K562 (cell line): ENCODE measurements at regions not wholly inside any gene's neighbourhood (a gene's known extent, or its start where the extent isn't known, plus 50 kb on each side); places are given as distances from the start of the nearest gene placed in this dataset.

ENCODE experiments used
- ATAC-seq: fragments of 200-7000 bp; cut with Tn5 transposase; 3 replicates; pipeline ENCODE4 v1.9.1; 2020; ENCODE audit warnings: moderate library complexity
- BruUV-seq: library from RNA; stranded (reverse); fragments of 400-500 nt; replicated peaks from 2 replicates; lab custom pipeline; 2021; lab: Mats Ljungman, UMichigan
- CTCF ChIA-PET: fragments of 300-600 bp; formaldehyde crosslinking; extraction: SDS; loops from one replicate; lab custom pipeline; 2021; ENCODE audit warnings: low intra/inter-chr PET ratio; lab: Yijun Ruan, JAX
- POLR2A ChIA-PET: fragments of 300-600, 350-650 bp; sonication (Branson Sonifier 250); formaldehyde crosslinking; extraction: SDS; loops from one replicate; lab custom pipeline; 2021; ENCODE audit warnings: antibody characterized with exemption, inconsistent platforms; lab: Yijun Ruan, JAX
- DNase-seq, 4 experiments: peaks; one replicate each; pipeline versions ENCODE4 v3.0.0 to v3.0.0-alpha.2; 2011 to 2018; ENCODE audit warnings: low spot score in 3 of 4, mixed read lengths in 3 of 4; ENCODE audit errors: extremely low read depth in 1 of 4
- FAIRE-seq: peaks from 2 replicates; lab custom pipeline; 2011; peaks lifted over from hg19 to GRCh38; lab: Jason Lieb, UNC
- H2AFZ ChIP-seq: 2 replicates; pipeline ENCODE4 v1.6.0; 2011; ENCODE audit warnings: low read depth, low read length, control low read depth, inconsistent platforms
- H3K27ac ChIP-seq: fragments of 200-600 bp; 3 replicates; pipeline ENCODE4 v1.8.0; 2011; ENCODE audit warnings: low read depth, mild to moderate bottlenecking, control low read depth, inconsistent platforms, low read length, moderate library complexity, mixed read lengths; ENCODE audit errors: extremely low read depth
- H3K27me3 ChIP-seq, 2 experiments: fragments of 300-600 bp in 1 of 2; 2 replicates in 1 of 2; 3 replicates in 1 of 2; pipeline versions ENCODE4 v1.6.0 to v1.8.0; 2011; ENCODE audit warnings: inconsistent platforms in 2 of 2, low read length in 2 of 2, mild to moderate bottlenecking in 1 of 2, mixed read lengths in 1 of 2, moderate library complexity in 1 of 2; ENCODE audit not compliant: control insufficient read depth in 2 of 2, insufficient read depth in 2 of 2
- H3K36me3 ChIP-seq: fragments of 300-600 bp; 3 replicates; pipeline ENCODE4 v1.8.0; 2011; ENCODE audit warnings: mild to moderate bottlenecking, low read length, inconsistent platforms; ENCODE audit not compliant: control insufficient read depth, insufficient read depth
- H3K4me1 ChIP-seq, 2 experiments: fragments of 200-600 bp in 1 of 2; replicated peaks in 1 of 2; 2 replicates in 1 of 2; 3 replicates in 1 of 2; pipeline versions ENCODE4 v1.5.1 to v1.8.0; 2011; ENCODE audit warnings: inconsistent platforms in 2 of 2, low read length in 2 of 2, mild to moderate bottlenecking in 1 of 2, mixed read lengths in 1 of 2, moderate library complexity in 1 of 2; ENCODE audit not compliant: control insufficient read depth in 2 of 2, insufficient read depth in 2 of 2
- H3K4me2 ChIP-seq: 2 replicates; pipeline ENCODE4 v1.6.1; 2011; ENCODE audit warnings: low read length, control low read depth, inconsistent platforms, mixed read lengths; ENCODE audit not compliant: insufficient read depth
- H3K4me3 ChIP-seq: fragments of 200-600 bp; sonication (generic), shearing (Covaris generic); 2 replicates; pipeline ENCODE4 v1.5.1; 2016; ENCODE audit warnings: control low read depth, inconsistent platforms
- H3K79me2 ChIP-seq: fragments of 200-600 bp; 3 replicates; pipeline ENCODE4 v1.8.0; 2011; ENCODE audit warnings: low read length, inconsistent platforms; ENCODE audit not compliant: control insufficient read depth, insufficient read depth
- H3K9ac ChIP-seq, 2 experiments: 2 replicates each; pipeline versions ENCODE4 v1.6.0 to v1.6.1; 2011; ENCODE audit warnings: low read depth in 2 of 2, low read length in 2 of 2, control low read depth in 1 of 2, inconsistent platforms in 1 of 2, mild to moderate bottlenecking in 1 of 2, mixed read lengths in 1 of 2; ENCODE audit not compliant: insufficient read depth in 1 of 2
- H3K9me1 ChIP-seq: one replicate; pipeline ENCODE4 v1.6.0; 2011; ENCODE audit warnings: inconsistent platforms, mild to moderate bottlenecking, low read length, moderate library complexity; ENCODE audit not compliant: control insufficient read depth, insufficient read depth
- H3K9me3 ChIP-seq: replicated peaks from 2 replicates; pipeline ENCODE4 v1.5.1; 2011; ENCODE audit warnings: low read depth, low read length, inconsistent platforms; ENCODE audit not compliant: control insufficient read depth, insufficient read depth
- H4K20me1 ChIP-seq: replicated peaks from 2 replicates; pipeline ENCODE4 v1.6.1; 2011; ENCODE audit warnings: low read length, inconsistent platforms, mixed read lengths; ENCODE audit not compliant: control insufficient read depth, insufficient read depth
- CHD7 ChIP-seq: fragments of 200-600 bp; sonication (generic); IDR thresholded peaks from one replicate; pipeline ENCODE4 v1.6.1; 2012; ENCODE audit warnings: mild to moderate bottlenecking, low read depth, low read length, inconsistent platforms
- WGBS: fragments of 100-300 bp; shearing (Covaris generic); methylation state at CpG from one replicate; pipeline ENCODE4 v1.1.6; 2016; ENCODE audit warnings: low coverage, mixed read lengths; ENCODE audit not compliant: insufficient coverage; ENCODE audit errors: missing lambda C conversion rate; 5-methylcytosine and 5-hydroxymethylcytosine counted together
- in situ Hi-C: fragments of 300-500 bp; cut with MboI; formaldehyde crosslinking; loops from 4 replicates; pipeline ENCODE4 v1.15.0; 2018; ENCODE audit warnings: inconsistent platforms, mixed read lengths
- intact Hi-C: fragments of 100-400 bp; cut with micrococcal nuclease; formaldehyde crosslinking; loops from 2 replicates; pipeline ENCODE4 v1.14.2; 2022

GRCh38 chr3:194930377-194931204, 244.9 kb downstream of the FAM43A start:
- no TSS peak for BruUV-seq
- no peak for FAIRE-seq
- ATAC-seq = no peak
- Histone ChIP-seq H3K9me1 (no peaks in the 10 kb centered on the region), H3K27ac (no peak overlapping the region), H3K4me1 (no peaks in the 10 kb centered on the region), H3K9me3 (no peaks in the 10 kb centered on the region), H4K20me1 (no peaks in the 10 kb centered on the region), H3K4me2 (no peak overlapping the region), H2AFZ (no peak overlapping the region), H3K9ac (no peak overlapping the region), H3K79me2 (no peaks in the 10 kb centered on the region), H3K36me3 (no peaks in the 10 kb centered on the region), H3K27me3 (peaks cover 4 to 15% of the 10 kb centered on the region in 2 experiments; a peak in 3 of 5 replicates), H3K4me3 (no peak overlapping the region)
- in situ Hi-C loops (no loop called here), intact Hi-C loops (no loop called here)
- 0% methylated on average over 9 of the region's 9 CpGs for WGBS
- DNase-seq = no peak
- ChIA-PET CTCF (interaction anchor here (1.1 kb wide), 1 partner anchor 300 kb away, joined by 3 read pairs; no protein-coding TSS in a partner anchor), POLR2A (interaction anchor here (0.8 kb wide), 1 partner anchor 12 kb away, joined by 3 read pairs; no protein-coding TSS in a partner anchor)
- TF ChIP-seq CHD7 = no peak
